AG10803 (cell line): ENCODE measurements at regions not wholly inside any gene's neighbourhood (a gene's known extent, or its start where the extent isn't known, plus 50 kb on each side); places are given as distances from the start of the nearest gene placed in this dataset.

ENCODE experiments used
- DNase-seq: peaks from one replicate; pipeline ENCODE4 v3.0.0; 2010; ENCODE audit warnings: low read depth
- H3K4me3 ChIP-seq: 2 replicates; pipeline ENCODE4 v1.5.1; 2011; ENCODE audit warnings: mild to moderate bottlenecking, low read length, control low read depth
- CTCF ChIP-seq: conservative IDR thresholded peaks from 2 replicates; pipeline ENCODE4 v1.5.1; 2011; ENCODE audit warnings: mild to moderate bottlenecking, low read length, control low read depth, inconsistent platforms

GRCh38 chr6:48782225-48782624, 671.2 kb upstream of the PTCHD4 start:
- TF ChIP-seq CTCF, result no peak
- no peak for DNase-seq
- H3K4me3 ChIP-seq, result no peak overlapping the region

GRCh38 chr6:48777411-48777810, 666.4 kb upstream of the PTCHD4 start:
- no peak overlapping the region for H3K4me3 ChIP-seq
- TF ChIP-seq CTCF, result no peak
- no peak for DNase-seq

GRCh38 chr6:48775157-48775556, 664.2 kb upstream of the PTCHD4 start:
- no peak overlapping the region for H3K4me3 ChIP-seq
- no peak for TF ChIP-seq CTCF
- DNase-seq, result peak; percentile 3

GRCh38 chr6:48774276-48774675, 663.3 kb upstream of the PTCHD4 start:
- no peak for TF ChIP-seq CTCF
- DNase-seq, result no peak
- no peak overlapping the region for H3K4me3 ChIP-seq

GRCh38 chr6:48766349-48766748, 655.4 kb upstream of the PTCHD4 start:
- no peak overlapping the region for H3K4me3 ChIP-seq
- no peak for TF ChIP-seq CTCF
- peak; percentile 27 for DNase-seq

GRCh38 chr6:48765352-48765961, 654.5 kb upstream of the PTCHD4 start:
- peak; percentile 50 for DNase-seq
- TF ChIP-seq CTCF, result peak; percentile 57
- no peak overlapping the region for H3K4me3 ChIP-seq

GRCh38 chr6:48764286-48765044, 653.5 kb upstream of the PTCHD4 start:
- DNase-seq, result no peak
- no peak overlapping the region for H3K4me3 ChIP-seq
- TF ChIP-seq CTCF, result no peak
